ACHN (cell line): ENCODE measurements at regions not wholly inside any gene's neighbourhood (a gene's known extent, or its start where the extent isn't known, plus 50 kb on each side); places are given as distances from the start of the nearest gene placed in this dataset.
"Not testable (repeated sequence)": the region's sequence is repeated elsewhere in the genome, so short reads cannot be mapped to it uniquely, and the experiment has no call there.

Source experiments
- DNase-seq: peaks from one replicate; pipeline ENCODE4 v3.0.0-alpha.2; 2015
- in situ Hi-C: cut with HindIII; loops from 2 replicates; pipeline ENCODE4 v1.10.0; 2017; ENCODE audit warnings: low sequenced_read_pairs, low pct_ligation_motif_present, low pct_unique_long_range_greater_than_20kb

- in situ Hi-C loops, result no loop called here
- no peak for DNase-seq
These were observed 195.6 kb downstream of the LARP7 start for GRCh38 chr4:112832493-112832892.

GRCh38 chr4:112836895-112837294 lies 200.0 kb downstream of the LARP7 start:
- in situ Hi-C loops, result no loop called here
- no peak for DNase-seq

GRCh38 chr4:112838015-112838414 lies 201.1 kb downstream of the LARP7 start:
- in situ Hi-C loops, result not testable (repeated sequence)

GRCh38 chr4:112840061-112840460 lies 203.1 kb downstream of the LARP7 start:
- peak; percentile 67 for DNase-seq
- in situ Hi-C loops, result no loop called here

More at GRCh38 chr4:112838015-112838414, 201.1 kb downstream of the LARP7 start:
- DNase-seq, result not testable (repeated sequence)

- DNase-seq, result no peak
- in situ Hi-C loops, result no loop called here
These were observed 203.7 kb downstream of the LARP7 start for GRCh38 chr4:112840619-112841018.

GRCh38 chr4:112842513-112842912 lies 205.6 kb downstream of the LARP7 start:
- in situ Hi-C loops, result no loop called here
- DNase-seq, result no peak

GRCh38 chr4:112845386-112845785 lies 204.1 kb upstream of the ANK2 start:
- in situ Hi-C loops, result no loop called here
- DNase-seq, result no peak

- in situ Hi-C loops, result no loop called here
- DNase-seq, result no peak
These were observed 202.4 kb upstream of the ANK2 start for GRCh38 chr4:112847045-112847444.

- in situ Hi-C loops, result no loop called here
- no peak for DNase-seq
These were observed 201.7 kb upstream of the ANK2 start for GRCh38 chr4:112847781-112848180.

- in situ Hi-C loops, result no loop called here
- DNase-seq, result no peak
These were observed 200.5 kb upstream of the ANK2 start for GRCh38 chr4:112848911-112849310.

- in situ Hi-C loops, result no loop called here
- no peak for DNase-seq
These were observed 196.9 kb upstream of the ANK2 start for GRCh38 chr4:112852601-112853000.

- DNase-seq, result no peak
- in situ Hi-C loops, result no loop called here
These were observed 195.7 kb upstream of the ANK2 start for GRCh38 chr4:112853662-112854256.

- in situ Hi-C loops, result no loop called here
- no peak for DNase-seq
These were observed 195.0 kb upstream of the ANK2 start for GRCh38 chr4:112854420-112854819.

- in situ Hi-C loops, result no loop called here
- DNase-seq, result no peak
These were observed 194.4 kb upstream of the ANK2 start for GRCh38 chr4:112855058-112855457.

GRCh38 chr4:112857461-112857860 lies 192.0 kb upstream of the ANK2 start:
- in situ Hi-C loops, result no loop called here
- peak; percentile 82 for DNase-seq

- DNase-seq, result no peak
- in situ Hi-C loops, result no loop called here
These were observed 190.7 kb upstream of the ANK2 start for GRCh38 chr4:112858751-112859150.

GRCh38 chr4:112859456-112860184 lies 189.8 kb upstream of the ANK2 start:
- in situ Hi-C loops, result no loop called here
- no peak for DNase-seq

GRCh38 chr4:112860830-112861690 lies 188.4 kb upstream of the ANK2 start:
- no peak for DNase-seq
- in situ Hi-C loops, result no loop called here
